HG03025 (cell line): ENCODE measurements at regions not wholly inside any gene's neighbourhood (a gene's known extent, or its start where the extent isn't known, plus 50 kb on each side); places are given as distances from the start of the nearest gene placed in this dataset.
A peak's percentile ranks its signal among the peaks of the same experiment; 100 is the strongest.

Source experiments
- ATAC-seq: cut with Tn5 transposase; IDR thresholded peaks from one replicate; pipeline ENCODE4 v1.9.1; 2021; ENCODE audit warnings: mild to moderate bottlenecking, moderate library complexity; ENCODE audit not compliant: unreplicated experiment, low FRiP score

- ATAC-seq: no peak
Observed at GRCh38 chr3:3745693-3746092, 53.5 kb upstream of the LRRN1 start.

DNA sequence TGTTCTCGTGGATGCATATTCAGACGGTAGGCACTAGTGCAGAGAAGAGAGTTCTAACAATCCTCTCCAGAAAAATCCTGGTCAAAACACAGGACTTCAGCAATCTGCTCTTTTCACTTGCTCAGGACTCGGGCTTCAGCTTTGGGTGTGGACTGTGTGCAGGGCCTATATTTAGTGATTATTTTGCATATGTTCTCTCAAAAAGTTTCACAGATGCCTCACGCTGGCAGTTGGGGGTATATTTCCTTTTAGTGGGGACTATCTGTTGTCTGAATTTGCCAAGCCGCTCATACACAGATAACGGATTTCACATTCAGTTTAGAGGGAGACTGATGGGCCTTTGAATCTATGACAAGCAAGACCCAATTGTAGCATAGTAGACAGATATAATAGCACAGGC lies 54.4 kb upstream of the LRRN1 start:
- peak; percentile 75 for ATAC-seq

DNA sequence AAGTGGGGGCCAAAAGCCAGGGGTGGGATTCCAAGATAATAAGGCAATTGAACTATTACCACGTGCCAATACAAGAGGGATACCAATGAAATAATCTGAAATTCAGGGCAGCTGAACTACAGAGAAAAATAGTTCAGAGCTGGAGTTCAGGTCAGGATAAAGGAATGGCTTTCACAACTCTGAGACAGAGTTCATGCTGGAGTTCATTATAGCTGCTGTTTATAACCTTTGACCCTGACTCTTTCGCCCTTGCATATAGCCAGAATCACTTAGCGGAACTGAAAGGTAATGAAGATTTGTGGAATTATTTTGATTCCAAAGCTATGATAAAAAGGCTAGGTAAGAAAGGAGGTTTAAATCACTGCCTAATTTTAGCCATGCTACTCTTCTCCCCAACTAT lies 55.5 kb upstream of the LRRN1 start:
- no peak for ATAC-seq

DNA sequence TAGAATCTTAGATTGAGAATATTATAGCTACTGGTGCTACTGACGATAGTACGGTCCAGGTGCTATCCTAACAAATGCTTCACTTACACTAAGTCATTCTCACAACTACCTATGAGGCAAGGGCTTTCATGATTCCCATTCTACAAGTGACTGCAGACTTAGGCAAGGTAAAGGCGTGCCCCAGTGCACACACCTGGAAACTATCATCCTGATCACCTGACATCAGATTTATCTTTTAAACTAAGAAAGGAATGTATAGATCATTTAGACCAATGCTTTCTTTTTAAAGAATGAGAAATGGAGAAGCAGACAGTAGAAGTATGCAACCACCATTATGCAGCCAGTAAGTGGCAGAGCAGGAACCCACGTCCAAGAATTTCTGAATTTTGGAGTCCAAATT lies 59.2 kb upstream of the LRRN1 start:
- ATAC-seq: no peak

- no peak for ATAC-seq
Observed at GRCh38 chr3:3739330-3740060, 59.7 kb upstream of the LRRN1 start.

DNA sequence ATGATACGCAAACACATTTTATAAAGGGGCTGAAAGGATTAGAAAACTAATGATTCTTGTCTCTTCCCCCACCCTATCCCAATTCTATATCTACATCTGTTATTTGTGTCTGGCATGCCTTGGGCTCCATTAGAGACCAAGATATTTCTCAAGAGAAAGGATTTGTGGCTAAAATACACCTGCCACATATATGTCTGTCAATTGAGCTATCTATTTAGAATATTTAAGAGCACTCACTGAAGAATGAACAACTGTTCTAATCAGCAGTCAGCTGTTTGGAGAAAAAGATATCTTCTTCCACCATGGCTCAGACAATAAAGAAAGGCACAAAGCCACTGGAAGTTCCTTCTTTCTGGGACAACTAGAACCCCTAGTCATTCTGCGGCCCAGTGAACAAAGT lies 61.7 kb upstream of the LRRN1 start:
- no peak for ATAC-seq

GRCh38 chr3:3735919-3736318 lies 63.3 kb upstream of the LRRN1 start:
- no peak for ATAC-seq

- ATAC-seq: no peak
Observed at GRCh38 chr3:3734881-3735280, 64.3 kb upstream of the LRRN1 start.

- ATAC-seq: no peak
Observed at GRCh38 chr3:3729261-3729660, 70.0 kb upstream of the LRRN1 start.

GRCh38 chr3:3726549-3726948 lies 72.7 kb upstream of the LRRN1 start:
- no peak for ATAC-seq

DNA sequence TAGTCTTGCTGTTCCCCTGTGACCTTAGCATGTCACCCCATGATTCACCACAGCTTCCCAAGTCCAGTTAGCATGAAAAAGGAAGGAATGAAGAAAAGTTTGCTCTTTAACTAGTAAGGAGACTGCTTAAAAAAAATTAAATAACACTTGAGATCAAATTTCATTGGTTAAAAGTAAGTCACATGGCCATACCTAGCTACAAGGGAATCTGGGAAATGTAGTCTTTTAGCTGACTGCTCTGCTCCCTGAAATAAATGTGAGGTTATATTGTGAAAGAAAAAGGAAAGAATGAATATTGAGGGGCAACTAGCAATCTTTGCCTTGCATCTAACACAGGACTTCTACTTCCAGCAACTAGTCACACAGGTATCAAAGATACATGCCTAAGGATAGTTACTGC lies 84.7 kb upstream of the LRRN1 start:
- no peak for ATAC-seq

- ATAC-seq: no peak
Observed at GRCh38 chr3:3712971-3713370, 86.3 kb upstream of the LRRN1 start.

- ATAC-seq: no peak
Observed at GRCh38 chr3:3708769-3709115, 90.5 kb upstream of the LRRN1 start.

DNA sequence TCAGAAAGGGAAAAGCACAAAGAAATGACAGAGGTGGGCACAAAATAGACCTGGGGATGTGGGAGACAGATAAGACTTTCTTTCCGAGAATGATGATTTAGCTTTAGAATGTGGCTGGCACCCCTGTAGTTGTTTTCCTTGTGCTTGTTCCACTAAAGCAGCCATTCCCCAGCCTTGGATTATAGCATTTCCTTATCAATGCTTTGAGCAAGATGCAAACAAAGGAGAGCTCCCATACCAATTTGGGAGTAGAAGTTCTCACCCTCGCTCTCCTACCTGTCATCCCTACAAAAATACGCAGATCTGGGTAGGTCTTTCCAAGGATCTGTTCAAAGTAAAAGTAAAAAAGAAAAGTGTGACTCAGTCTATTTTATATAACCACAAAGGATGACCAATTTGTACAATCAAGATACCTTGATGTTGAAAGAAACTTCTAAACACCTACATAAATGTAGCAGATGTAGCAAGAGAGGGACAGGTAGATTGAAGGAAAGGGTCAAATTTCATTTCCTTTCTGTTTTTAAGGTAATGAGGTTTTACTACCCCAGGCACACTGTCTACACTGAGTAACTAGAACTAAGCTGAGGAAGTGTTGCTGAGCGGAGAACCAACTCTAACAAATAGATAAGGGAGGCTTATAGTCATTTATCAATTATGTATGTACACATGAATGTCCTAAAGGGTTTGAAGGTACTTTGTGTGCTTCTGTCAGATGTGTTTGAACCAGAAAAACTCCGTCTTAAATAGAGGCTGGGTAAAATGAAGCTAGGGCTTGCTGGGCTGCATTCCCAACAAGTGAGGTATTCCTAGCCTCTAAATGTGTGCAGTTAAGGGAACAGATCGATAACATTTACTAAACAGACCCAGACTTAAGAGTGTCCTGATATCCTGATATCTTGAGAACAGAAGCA lies 91.1 kb upstream of the LRRN1 start:
- no peak for ATAC-seq

DNA sequence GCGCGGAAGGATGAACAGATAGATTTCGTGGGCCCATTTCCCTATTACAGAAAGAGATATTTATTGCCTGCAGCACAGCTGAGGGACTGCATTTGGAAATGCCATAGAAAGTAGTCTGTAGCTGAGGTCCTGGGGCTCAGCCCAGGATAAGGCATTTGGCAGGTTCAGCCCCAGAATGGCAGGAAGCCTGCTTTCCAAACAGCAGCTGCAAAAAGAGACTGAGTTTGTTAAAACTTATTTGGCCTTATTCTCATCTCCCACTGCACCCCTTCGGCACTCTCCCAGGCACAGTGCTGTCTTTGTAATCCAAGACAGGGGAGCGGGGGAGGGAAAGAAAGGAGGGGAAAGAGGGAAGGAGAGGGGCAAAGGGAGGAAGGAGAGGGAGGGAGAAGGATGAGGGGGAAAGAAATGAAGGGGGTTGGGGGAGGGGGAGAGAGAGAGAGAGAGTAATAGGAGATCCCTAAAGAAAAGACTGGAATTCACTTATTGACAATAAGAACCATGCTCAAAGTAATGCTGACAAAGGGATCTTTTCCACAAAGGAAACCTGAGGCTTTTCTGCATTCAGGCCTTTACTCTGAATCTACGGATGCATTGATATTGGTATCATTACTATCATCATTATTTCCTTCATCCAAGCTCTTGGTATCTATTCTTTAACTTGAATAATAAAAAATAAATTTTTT lies 94.0 kb upstream of the LRRN1 start:
- no peak for ATAC-seq

- ATAC-seq: no peak
Observed at GRCh38 chr3:3701949-3702348, 97.3 kb upstream of the LRRN1 start.

DNA sequence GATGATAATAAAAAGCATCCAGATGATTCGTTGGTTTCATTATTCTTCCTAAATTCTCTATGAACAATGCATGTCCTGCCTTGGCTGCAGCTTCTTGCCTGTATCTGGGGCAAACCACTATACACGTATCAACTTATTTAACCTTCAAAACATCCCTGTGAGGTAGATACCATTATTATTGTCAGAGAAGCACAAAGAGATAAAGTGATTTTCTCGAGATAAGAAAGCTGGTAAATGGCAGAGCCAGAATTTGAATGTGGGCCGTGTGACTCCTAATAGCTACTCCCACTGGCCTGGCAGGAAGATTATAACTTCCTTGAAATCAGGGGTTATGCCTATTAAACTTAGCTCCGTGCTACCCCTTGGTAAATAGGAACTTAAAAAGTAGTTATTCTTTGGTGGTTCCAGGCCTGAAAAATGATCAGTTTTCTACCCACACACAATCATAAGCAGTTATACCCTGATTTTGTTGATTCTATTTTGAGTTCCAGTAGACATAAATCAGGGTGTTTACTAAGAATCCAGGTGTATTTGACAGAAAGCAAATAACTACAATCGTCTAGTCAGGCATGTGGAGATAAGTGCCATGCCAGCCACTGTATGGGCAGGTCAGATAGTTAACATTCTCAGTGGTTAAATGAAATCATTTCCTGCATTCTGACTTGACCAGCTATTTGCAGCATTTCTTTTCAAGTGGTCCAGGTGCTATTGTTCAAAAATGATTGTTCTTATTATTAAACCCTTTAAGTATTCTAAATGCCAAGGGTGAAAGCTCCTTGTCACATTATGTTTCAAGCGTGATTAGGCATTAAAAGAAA lies 99.2 kb upstream of the LRRN1 start:
- ATAC-seq: no peak

DNA sequence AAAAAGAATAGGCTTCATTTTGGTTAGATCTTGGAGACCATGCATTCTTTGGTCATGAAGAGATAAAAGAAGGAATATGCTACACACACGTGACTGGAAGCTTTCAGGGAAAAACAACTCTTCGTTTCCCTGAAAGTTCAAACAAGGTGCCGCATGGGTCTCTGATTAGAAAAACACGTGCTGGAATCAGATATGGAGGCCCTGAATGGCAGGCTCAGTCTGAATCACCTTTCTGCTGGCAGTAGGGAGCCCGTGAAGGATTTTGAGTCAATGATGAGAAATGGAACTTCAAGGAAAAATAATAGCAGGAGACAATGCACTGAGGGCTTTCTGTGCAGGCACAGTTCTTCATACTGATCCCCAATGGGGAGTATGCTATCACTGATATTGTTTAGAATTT lies 99.8 kb upstream of the LRRN1 start:
- no peak for ATAC-seq

- ATAC-seq: no peak
Observed at GRCh38 chr3:3696345-3696744, 102.9 kb upstream of the LRRN1 start.

GRCh38 chr3:3693593-3693992 lies 105.6 kb upstream of the LRRN1 start:
- ATAC-seq: no peak
